Hematopoietic multipotent progenitor cell treated with erythropoietin and hydrocortisone succinate and interleukin-3 and kit ligand, for 4 days (in vitro differentiated cells): ENCODE measurements at regions not wholly inside any gene's neighbourhood (a gene's known extent, or its start where the extent isn't known, plus 50 kb on each side); places are given as distances from the start of the nearest gene placed in this dataset.
"Not testable (repeated sequence)": the region's sequence is repeated elsewhere in the genome, so short reads cannot be mapped to it uniquely, and the experiment has no call there.

Source experiments
- DNase-seq: peaks from one replicate; pipeline ENCODE4 v3.0.0-alpha.2; 2015

- DNase-seq: no peak
Measured at GRCh38 chr6:93918258-93918657, 498.9 kb upstream of the EPHA7 start.

GRCh38 chr6:93917216-93917615 lies 497.9 kb upstream of the EPHA7 start:
- no peak for DNase-seq

- no peak for DNase-seq
Measured at GRCh38 chr6:93916716-93917115, 497.4 kb upstream of the EPHA7 start.

- DNase-seq: no peak
Measured at GRCh38 chr6:93915961-93916360, 496.6 kb upstream of the EPHA7 start.

GRCh38 chr6:93902517-93902916 lies 483.2 kb upstream of the EPHA7 start:
- no peak for DNase-seq

- DNase-seq: no peak
Measured at GRCh38 chr6:93900142-93900541, 480.8 kb upstream of the EPHA7 start.

- DNase-seq: no peak
Measured at GRCh38 chr6:93896081-93896480, 476.7 kb upstream of the EPHA7 start.

GRCh38 chr6:93894521-93894920 lies 475.2 kb upstream of the EPHA7 start:
- DNase-seq: no peak

GRCh38 chr6:93889713-93890112 lies 470.4 kb upstream of the EPHA7 start:
- DNase-seq: no peak

GRCh38 chr6:93886416-93886815 lies 467.1 kb upstream of the EPHA7 start:
- DNase-seq: no peak

- no peak for DNase-seq
Measured at GRCh38 chr6:93859971-93860370, 440.6 kb upstream of the EPHA7 start.

- no peak for DNase-seq
Measured at GRCh38 chr6:93858213-93858612, 438.9 kb upstream of the EPHA7 start.

- no peak for DNase-seq
Measured at GRCh38 chr6:93849857-93850256, 430.5 kb upstream of the EPHA7 start.

- no peak for DNase-seq
Measured at GRCh38 chr6:93848031-93848742, 428.8 kb upstream of the EPHA7 start.

- DNase-seq: no peak
Measured at GRCh38 chr6:93842178-93842577, 422.8 kb upstream of the EPHA7 start.

- DNase-seq: not testable (repeated sequence)
Measured at GRCh38 chr6:93835451-93836145, 416.2 kb upstream of the EPHA7 start.

- DNase-seq: not testable (repeated sequence)
Measured at GRCh38 chr6:93835026-93835425, 415.7 kb upstream of the EPHA7 start.

GRCh38 chr6:93833326-93833725 lies 414.0 kb upstream of the EPHA7 start:
- DNase-seq: not testable (repeated sequence)

GRCh38 chr6:93829757-93830156 lies 410.4 kb upstream of the EPHA7 start:
- not testable (repeated sequence) for DNase-seq

GRCh38 chr6:93829009-93829408 lies 409.6 kb upstream of the EPHA7 start:
- no peak for DNase-seq

GRCh38 chr6:93828553-93828952 lies 409.2 kb upstream of the EPHA7 start:
- DNase-seq: no peak

- no peak for DNase-seq
Measured at GRCh38 chr6:93827728-93828127, 408.4 kb upstream of the EPHA7 start.

- no peak for DNase-seq
Measured at GRCh38 chr6:93825950-93826349, 406.6 kb upstream of the EPHA7 start.

GRCh38 chr6:93823489-93823888 lies 404.1 kb upstream of the EPHA7 start:
- no peak for DNase-seq
